ENCODE measurements at regions not wholly inside any gene's neighbourhood (a gene's known extent, or its start where the extent isn't known, plus 50 kb on each side); places are given as distances from the start of the nearest gene placed in this dataset.

GRCh38 chr4:44928785-44929184 is 202.4 kb upstream of the GNPDA2 start (continued):
- no peak for TF ChIP-seq ARID5B (CRISPR knock-in tag; IDR thresholded peaks at IDR 0.05)
- no peak for TF ChIP-seq CSRNP1 (CRISPR knock-in tag; IDR thresholded peaks at IDR 0.05)
- no peak for TF ChIP-seq PHF21A (CRISPR knock-in tag; IDR thresholded peaks at IDR 0.05)
- no peak for TF ChIP-seq JDP2 (CRISPR knock-in tag; IDR thresholded peaks at IDR 0.05; ENCODE audit: borderline replicate concordance)
- no peak for TF ChIP-seq SRF (IDR thresholded peaks at IDR 0.05; ENCODE audit: low read depth, low read length)
- no peak for TF ChIP-seq ZGPAT (CRISPR knock-in tag; IDR thresholded peaks at IDR 0.05)

Data from HepG2 (cell line).